ENCODE measurements at regions not wholly inside any gene's neighbourhood (a gene's known extent, or its start where the extent isn't known, plus 50 kb on each side); places are given as distances from the start of the nearest gene placed in this dataset.

DNA sequence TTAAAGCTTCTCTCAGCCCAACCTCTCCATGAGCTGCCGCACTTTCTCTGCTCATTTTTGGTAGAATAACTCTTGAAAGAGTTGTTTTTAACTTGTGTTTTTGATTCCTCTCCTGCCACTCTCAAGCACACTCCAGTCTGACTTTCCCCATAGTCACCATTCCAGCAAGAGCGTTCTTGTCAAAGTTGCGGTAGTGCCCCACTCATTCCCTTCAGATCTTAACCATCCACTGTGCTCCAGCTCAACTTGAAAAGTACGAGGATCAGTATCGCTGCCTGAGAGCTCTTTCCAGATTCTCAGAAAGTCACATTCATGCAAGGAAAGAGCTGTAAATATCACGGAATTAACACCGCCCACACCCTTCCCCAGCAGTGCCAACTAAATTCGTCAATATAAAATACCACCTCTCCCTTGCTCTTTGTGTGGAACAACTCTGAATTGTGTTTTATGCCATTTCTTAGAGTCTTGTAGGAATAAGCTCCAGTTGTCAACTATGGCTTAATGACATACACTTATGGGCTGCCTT, 59.7 kb upstream of the IL15 start:
- TF ChIP-seq, protein P1, sequence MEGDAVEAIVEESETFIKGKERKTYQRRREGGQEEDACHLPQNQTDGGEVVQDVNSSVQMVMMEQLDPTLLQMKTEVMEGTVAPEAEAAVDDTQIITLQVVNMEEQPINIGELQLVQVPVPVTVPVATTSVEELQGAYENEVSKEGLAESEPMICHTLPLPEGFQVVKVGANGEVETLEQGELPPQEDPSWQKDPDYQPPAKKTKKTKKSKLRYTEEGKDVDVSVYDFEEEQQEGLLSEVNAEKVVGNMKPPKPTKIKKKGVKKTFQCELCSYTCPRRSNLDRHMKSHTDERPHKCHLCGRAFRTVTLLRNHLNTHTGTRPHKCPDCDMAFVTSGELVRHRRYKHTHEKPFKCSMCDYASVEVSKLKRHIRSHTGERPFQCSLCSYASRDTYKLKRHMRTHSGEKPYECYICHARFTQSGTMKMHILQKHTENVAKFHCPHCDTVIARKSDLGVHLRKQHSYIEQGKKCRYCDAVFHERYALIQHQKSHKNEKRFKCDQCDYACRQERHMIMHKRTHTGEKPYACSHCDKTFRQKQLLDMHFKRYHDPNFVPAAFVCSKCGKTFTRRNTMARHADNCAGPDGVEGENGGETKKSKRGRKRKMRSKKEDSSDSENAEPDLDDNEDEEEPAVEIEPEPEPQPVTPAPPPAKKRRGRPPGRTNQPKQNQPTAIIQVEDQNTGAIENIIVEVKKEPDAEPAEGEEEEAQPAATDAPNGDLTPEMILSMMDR (IDR thresholded peaks at IDR 0.05; ENCODE audit: insufficient read depth, low read depth, low read length), result no peak
- TF ChIP-seq EZH2 (IDR thresholded peaks at IDR 0.05; ENCODE audit: insufficient read depth, low read length), result no peak
